SJSA1 (cell line): ENCODE measurements at regions not wholly inside any gene's neighbourhood (a gene's known extent, or its start where the extent isn't known, plus 50 kb on each side); places are given as distances from the start of the nearest gene placed in this dataset.
"Not testable (repeated sequence)": the region's sequence is repeated elsewhere in the genome, so short reads cannot be mapped to it uniquely, and the experiment has no call there.

Experiments used
- DNase-seq, 2 experiments: peaks; one replicate each; pipeline ENCODE4 v3.0.0-alpha.2; 2015 to 2020; ENCODE audit warnings: low spot score in 2 of 2, low read depth in 1 of 2
- H3K27ac ChIP-seq: fragments of 250-450 bp; sonication (Bioruptor Pico); 2 replicates; pipeline ENCODE4 v1.5.1; 2020; ENCODE audit warnings: mild to moderate bottlenecking, moderate library complexity
- H3K27me3 ChIP-seq: fragments of 250-450 bp; sonication (Bioruptor Pico); replicated peaks from 2 replicates; pipeline ENCODE4 v1.5.1; 2020; ENCODE audit warnings: mild to moderate bottlenecking, moderate library complexity
- H3K36me3 ChIP-seq: fragments of 250-450 bp; sonication (Bioruptor Pico); 2 replicates; pipeline ENCODE4 v1.5.1; 2020; ENCODE audit warnings: mild to moderate bottlenecking
- H3K4me1 ChIP-seq: fragments of 250-450 bp; sonication (Bioruptor Pico); replicated peaks from 2 replicates; pipeline ENCODE4 v1.6.1; 2021; ENCODE audit warnings: mild to moderate bottlenecking
- H3K4me3 ChIP-seq: fragments of 250-450 bp; sonication (Bioruptor Pico); 2 replicates; pipeline ENCODE4 v1.5.1; 2020; ENCODE audit warnings: mild to moderate bottlenecking
- H3K9me3 ChIP-seq: fragments of 250-450 bp; sonication (Bioruptor Pico); replicated peaks from 2 replicates; pipeline ENCODE4 v1.5.1; 2020; ENCODE audit warnings: mild to moderate bottlenecking

DNA sequence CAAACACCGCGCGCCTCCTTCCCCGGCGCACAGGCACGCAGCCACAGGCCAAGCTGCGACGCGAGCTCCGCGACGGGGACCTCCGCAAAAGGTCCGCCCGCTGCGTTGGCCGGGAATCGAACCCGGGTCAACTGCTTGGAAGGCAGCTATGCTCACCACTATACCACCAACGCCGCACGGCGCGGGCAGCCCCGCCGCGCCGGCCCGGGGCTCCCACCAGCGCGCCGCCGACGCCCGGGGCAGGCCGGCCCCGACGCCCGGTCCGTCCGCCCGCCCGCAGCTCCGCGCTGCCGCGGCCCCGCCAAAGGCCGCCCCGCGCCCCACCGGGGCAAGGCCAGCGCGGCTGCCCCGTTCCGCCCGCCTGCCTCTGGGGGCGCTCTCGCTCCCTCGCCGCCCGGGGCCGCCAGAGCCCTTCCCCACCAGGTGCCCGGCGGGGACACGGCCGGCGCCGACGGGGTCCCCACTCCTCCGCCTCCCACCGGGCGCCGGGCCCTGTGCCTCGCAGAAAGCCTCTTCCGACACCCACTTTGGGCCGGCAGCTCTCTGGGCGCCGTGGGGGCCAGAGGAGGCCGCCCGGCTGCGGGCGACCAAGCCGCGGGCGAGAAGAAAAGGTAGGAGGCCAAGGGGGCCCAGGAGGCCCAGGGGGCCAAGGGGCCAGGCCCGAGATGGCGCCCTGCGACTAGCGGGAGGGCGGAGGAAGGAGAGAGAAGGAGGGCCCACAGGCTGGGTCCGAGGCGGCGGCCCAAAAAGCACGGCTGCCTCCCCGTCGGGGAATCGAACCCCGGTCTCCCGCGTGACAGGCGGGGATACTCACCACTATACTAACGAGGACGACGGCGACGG lies 50.2 kb upstream of the FCGR2A start:
- not testable (repeated sequence) for H3K4me3 ChIP-seq, H3K27me3 ChIP-seq, DNase-seq, H3K4me1 ChIP-seq, H3K9me3 ChIP-seq, H3K36me3 ChIP-seq, H3K27ac ChIP-seq

DNA sequence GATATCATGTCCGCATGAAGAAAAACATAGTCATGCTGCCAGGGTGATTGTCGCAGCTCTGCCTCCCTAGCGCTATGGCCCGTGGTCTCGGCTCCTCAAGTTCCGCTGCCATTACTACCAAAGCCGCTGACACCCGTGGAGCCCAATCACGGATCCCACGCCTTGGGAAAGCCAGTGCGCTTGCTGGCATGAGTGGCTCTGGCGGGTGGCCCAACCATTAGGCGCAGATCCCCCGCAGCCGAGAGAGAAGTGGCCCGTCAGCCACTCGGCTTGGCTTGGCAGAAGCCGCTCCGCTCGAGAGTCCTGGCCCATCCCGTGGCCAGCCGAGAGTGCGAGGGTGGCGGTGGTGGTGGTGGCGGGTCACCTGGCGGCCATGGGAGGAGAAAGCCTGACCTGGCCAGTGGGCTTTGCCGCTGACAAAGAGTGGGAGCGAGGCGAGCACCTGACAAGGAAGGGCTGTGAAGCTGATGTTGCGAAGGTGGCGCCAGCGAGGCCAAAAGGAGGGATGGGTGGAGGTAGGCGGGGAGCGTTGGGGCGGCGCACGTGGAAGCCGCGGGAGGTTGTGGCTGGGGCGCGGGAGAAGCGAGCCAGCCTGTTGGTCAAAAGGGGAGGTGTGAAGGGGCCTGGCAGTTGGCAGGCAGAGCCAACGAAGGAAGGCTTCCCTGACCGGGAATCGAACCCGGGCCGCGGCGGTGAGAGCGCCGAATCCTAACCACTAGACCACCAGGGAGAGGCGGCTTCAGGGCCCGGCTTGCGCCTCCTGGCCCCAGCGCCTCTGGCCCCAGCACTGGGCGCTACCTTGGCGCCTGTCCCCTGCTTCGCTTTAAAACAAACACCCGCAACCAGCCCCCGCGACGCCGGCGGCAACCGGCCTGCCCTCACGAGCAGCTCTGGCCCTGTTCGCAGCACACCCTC lies 51.0 kb upstream of the FCGR2A start:
- H3K4me3 ChIP-seq, H3K4me1 ChIP-seq, H3K27me3 ChIP-seq, H3K27ac ChIP-seq, H3K36me3 ChIP-seq, H3K9me3 ChIP-seq: not testable (repeated sequence)
- DNase-seq, result peak in 1 of 2 experiments; percentile 62

DNA sequence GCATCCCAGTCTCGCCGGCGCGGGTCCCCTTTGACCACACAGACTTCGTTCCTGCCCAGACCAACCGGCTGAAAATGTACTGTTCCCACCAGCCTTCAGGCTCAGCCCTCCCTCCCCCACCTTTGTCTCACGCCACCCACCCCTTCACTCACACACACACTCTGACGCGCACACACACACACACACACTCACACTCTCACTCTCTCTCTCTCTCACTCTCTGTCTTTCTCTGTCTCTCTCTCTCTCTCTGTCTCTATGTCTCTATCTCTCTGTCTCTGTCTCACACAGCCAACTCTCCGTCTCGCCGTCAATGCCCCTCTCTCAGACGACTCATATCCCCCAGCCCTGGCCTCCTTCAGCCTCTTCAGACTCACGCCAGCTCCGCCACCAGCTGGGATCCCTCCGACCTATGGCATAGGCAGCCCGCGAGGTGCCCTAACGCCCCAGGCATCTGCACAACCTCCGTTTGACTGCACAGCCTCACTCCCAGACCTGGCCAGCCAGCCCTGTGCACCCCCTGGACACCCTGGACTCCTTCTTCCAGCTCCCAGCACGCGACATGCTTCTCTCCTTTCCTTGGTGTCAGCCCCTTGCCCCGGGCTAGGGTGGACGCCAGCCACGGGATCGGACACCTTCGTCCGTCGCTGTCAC lies 53.4 kb upstream of the FCGR2A start:
- not testable (repeated sequence) for H3K4me3 ChIP-seq, H3K4me1 ChIP-seq, H3K9me3 ChIP-seq, H3K36me3 ChIP-seq, DNase-seq, H3K27me3 ChIP-seq, H3K27ac ChIP-seq

- DNase-seq, H3K36me3 ChIP-seq, H3K27ac ChIP-seq, H3K9me3 ChIP-seq, H3K4me1 ChIP-seq, H3K27me3 ChIP-seq, H3K4me3 ChIP-seq: not testable (repeated sequence)
Measured at GRCh38 chr1:161447760-161448332, 57.4 kb upstream of the FCGR2A start.

- not testable (repeated sequence) for H3K36me3 ChIP-seq, DNase-seq, H3K27me3 ChIP-seq, H3K9me3 ChIP-seq, H3K4me1 ChIP-seq, H3K4me3 ChIP-seq, H3K27ac ChIP-seq
Measured at GRCh38 chr1:161447040-161447759, 58.1 kb upstream of the FCGR2A start.

DNA sequence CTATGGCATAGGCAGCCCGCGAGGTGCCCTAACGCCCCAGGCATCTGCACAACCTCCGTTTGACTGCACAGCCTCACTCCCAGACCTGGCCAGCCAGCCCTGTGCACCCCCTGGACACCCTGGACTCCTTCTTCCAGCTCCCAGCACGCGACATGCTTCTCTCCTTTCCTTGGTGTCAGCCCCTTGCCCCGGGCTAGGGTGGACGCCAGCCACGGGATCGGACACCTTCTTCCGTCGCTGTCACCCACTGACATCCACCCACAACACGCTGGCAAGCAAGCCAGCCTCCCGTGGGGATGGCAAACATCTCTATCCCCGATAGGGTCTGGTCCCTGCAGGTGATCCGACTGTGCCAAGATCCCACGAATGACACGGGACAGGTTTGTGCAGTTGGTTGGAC lies 60.5 kb upstream of the FCGR2A start:
- not testable (repeated sequence) for H3K27me3 ChIP-seq

GRCh38 chr1:161444255-161444654 lies 61.0 kb upstream of the FCGR2A start:
- H3K4me1 ChIP-seq, result peaks cover 12% of the 10 kb centered on the region
- not testable (repeated sequence) for H3K36me3 ChIP-seq, H3K27ac ChIP-seq, DNase-seq, H3K27me3 ChIP-seq, H3K4me3 ChIP-seq, H3K9me3 ChIP-seq

More for the DNA sequence above, 60.5 kb upstream of the FCGR2A start:
- H3K9me3 ChIP-seq, H3K4me3 ChIP-seq, H3K4me1 ChIP-seq, H3K27ac ChIP-seq, H3K36me3 ChIP-seq: not testable (repeated sequence)
- DNase-seq, result peak in 1 of 2 experiments; percentile 73

GRCh38 chr1:161440312-161440894 lies 64.9 kb upstream of the FCGR2A start:
- Histone ChIP-seq H3K9me3 (no peaks in the 10 kb centered on the region; the same call in 1 of the 2 replicates), H3K27me3 (peaks cover 8% of the 10 kb centered on the region; the same call in 1 of the 2 replicates), H3K36me3 (no peaks in the 10 kb centered on the region), H3K4me1 (peaks cover 14% of the 10 kb centered on the region), H3K4me3 (peak overlapping the region; percentile 43), H3K27ac (no peak overlapping the region)
- DNase-seq, result peak; percentile 86 to 91

- peaks cover 8% of the 10 kb centered on the region; the same call in 1 of the 2 replicates for H3K27me3 ChIP-seq
- DNase-seq, result peak in 1 of 2 experiments; percentile 63
- no peaks in the 10 kb centered on the region; the same call in 1 of the 2 replicates for H3K9me3 ChIP-seq
- H3K4me1 ChIP-seq, result peaks cover 14% of the 10 kb centered on the region
- no peak overlapping the region for H3K27ac ChIP-seq
- peak overlapping the region; percentile 43 for H3K4me3 ChIP-seq
- H3K36me3 ChIP-seq, result no peaks in the 10 kb centered on the region
Measured at GRCh38 chr1:161439280-161440232, 65.7 kb upstream of the FCGR2A start.

DNA sequence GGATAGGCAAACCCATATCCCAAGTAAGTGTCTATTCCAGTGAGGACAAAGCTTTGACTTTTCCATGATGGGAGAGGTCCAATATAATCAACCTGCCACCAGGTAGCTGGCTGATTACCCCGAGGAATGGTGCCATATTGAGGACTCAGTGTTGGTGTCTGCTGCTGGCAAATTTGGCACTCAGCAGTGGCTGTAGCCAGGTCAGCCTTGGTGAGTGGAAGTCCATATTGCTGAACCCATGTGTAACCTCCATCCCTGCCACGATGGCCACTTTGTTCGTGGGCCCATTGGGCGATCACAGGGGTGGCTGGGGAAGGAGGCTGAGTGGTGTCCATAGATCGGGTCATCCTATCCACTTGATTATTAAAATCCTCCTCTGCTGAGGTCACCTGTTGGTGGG lies 65.5 kb upstream of the CFAP126 start:
- not testable (repeated sequence) for H3K36me3 ChIP-seq, DNase-seq, H3K4me3 ChIP-seq, H3K9me3 ChIP-seq, H3K27ac ChIP-seq, H3K4me1 ChIP-seq
- peaks cover 11% of the 10 kb centered on the region for H3K27me3 ChIP-seq

GRCh38 chr1:161432091-161432490 lies 64.4 kb upstream of the CFAP126 start:
- no peak overlapping the region for H3K4me3 ChIP-seq
- no peaks in the 10 kb centered on the region; the same call in 1 of the 2 replicates for H3K4me1 ChIP-seq
- H3K27ac ChIP-seq, result no peak overlapping the region
- no peaks in the 10 kb centered on the region for H3K36me3 ChIP-seq
- no peaks in the 10 kb centered on the region for H3K9me3 ChIP-seq
- peaks cover 12% of the 10 kb centered on the region; the same call in 1 of the 2 replicates for H3K27me3 ChIP-seq
- DNase-seq, result no peak
